ENCODE measurements at regions not wholly inside any gene's neighbourhood (a gene's known extent, or its start where the extent isn't known, plus 50 kb on each side); places are given as distances from the start of the nearest gene placed in this dataset.
"Not testable (repeated sequence)": the region's sequence is repeated elsewhere in the genome, so short reads cannot be mapped to it uniquely, and the experiment has no call there.

- peak; percentile 29 for FAIRE-seq
- TF ChIP-seq, protein P1, sequence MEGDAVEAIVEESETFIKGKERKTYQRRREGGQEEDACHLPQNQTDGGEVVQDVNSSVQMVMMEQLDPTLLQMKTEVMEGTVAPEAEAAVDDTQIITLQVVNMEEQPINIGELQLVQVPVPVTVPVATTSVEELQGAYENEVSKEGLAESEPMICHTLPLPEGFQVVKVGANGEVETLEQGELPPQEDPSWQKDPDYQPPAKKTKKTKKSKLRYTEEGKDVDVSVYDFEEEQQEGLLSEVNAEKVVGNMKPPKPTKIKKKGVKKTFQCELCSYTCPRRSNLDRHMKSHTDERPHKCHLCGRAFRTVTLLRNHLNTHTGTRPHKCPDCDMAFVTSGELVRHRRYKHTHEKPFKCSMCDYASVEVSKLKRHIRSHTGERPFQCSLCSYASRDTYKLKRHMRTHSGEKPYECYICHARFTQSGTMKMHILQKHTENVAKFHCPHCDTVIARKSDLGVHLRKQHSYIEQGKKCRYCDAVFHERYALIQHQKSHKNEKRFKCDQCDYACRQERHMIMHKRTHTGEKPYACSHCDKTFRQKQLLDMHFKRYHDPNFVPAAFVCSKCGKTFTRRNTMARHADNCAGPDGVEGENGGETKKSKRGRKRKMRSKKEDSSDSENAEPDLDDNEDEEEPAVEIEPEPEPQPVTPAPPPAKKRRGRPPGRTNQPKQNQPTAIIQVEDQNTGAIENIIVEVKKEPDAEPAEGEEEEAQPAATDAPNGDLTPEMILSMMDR (IDR thresholded peaks at IDR 0.05; ENCODE audit: insufficient read depth, missing control alignments) = no peak
- DNase-seq (ENCODE audit: insufficient read length, low spot score) = no peak
Measured at GRCh38 chr10:14431868-14432267, 101.1 kb upstream of the FRMD4A start.

- no peak for DNase-seq (ENCODE audit: insufficient read length, low spot score)
- TF ChIP-seq, protein P1 (IDR thresholded peaks at IDR 0.05; ENCODE audit: insufficient read depth, missing control alignments) = no peak
- FAIRE-seq = no peak
Measured at GRCh38 chr10:14429043-14429700, 98.4 kb upstream of the FRMD4A start.

- TF ChIP-seq, protein P1 (IDR thresholded peaks at IDR 0.05; ENCODE audit: insufficient read depth, missing control alignments) = no peak
- no peak for FAIRE-seq
- DNase-seq (ENCODE audit: insufficient read length, low spot score) = no peak
Measured at GRCh38 chr10:14425034-14425433, 94.3 kb upstream of the FRMD4A start.

DNA sequence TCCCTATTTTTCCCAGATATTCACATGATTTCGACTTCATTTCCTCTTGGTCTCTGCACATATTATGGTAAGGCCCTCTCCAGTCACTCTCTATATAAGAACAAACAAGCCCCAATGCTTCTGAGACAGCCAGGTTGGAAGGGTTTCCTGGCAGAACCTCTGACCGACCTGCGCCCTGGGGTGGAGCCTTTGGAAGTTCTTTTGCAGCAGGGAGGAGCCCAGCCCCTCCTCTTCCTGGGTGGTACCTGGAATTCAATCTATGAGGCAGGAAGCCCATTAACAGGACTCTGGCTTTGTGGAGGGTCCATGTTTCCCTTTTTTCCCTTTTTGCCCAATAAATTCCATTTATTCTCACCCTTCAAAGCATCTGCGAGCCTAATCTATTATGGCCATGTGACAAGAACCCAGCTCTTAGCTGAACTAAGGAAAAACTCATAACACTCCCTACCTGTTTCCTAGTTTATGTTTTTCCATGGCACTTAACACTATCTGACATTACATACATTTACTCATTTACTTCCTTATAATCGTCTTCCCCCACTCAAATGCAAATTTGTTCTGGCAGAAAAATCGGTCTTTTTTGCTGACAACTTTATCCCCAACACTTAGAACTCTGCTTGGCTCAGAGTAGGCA, 92.5 kb upstream of the FRMD4A start:
- TF ChIP-seq, protein P1 (IDR thresholded peaks at IDR 0.05; ENCODE audit: insufficient read depth, missing control alignments) = no peak
- DNase-seq (ENCODE audit: insufficient read length, low spot score) (no peak), FAIRE-seq (no peak)

DNA sequence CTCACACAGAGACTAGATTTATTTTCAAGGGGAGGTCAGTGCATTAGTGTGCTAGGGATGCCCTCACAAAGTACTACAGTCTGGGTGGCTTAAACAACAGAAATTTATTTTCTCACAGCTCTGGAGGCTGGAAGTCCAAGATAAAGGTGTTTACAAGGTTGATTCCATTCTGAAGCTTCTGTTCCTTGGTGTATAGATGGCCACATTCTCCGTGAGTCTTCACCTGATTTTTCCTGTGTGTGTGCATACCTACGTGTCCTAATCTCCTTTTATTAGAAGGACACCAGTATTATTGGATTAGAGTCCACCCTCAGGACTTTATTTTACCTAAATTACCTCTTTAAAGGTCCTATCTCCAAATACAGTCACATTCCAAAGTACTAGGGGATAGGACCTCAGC, 91.7 kb upstream of the FRMD4A start:
- TF ChIP-seq, protein P1 (IDR thresholded peaks at IDR 0.05; ENCODE audit: insufficient read depth, missing control alignments) = no peak
- FAIRE-seq (no peak), DNase-seq (ENCODE audit: insufficient read length, low spot score) (no peak)

DNA sequence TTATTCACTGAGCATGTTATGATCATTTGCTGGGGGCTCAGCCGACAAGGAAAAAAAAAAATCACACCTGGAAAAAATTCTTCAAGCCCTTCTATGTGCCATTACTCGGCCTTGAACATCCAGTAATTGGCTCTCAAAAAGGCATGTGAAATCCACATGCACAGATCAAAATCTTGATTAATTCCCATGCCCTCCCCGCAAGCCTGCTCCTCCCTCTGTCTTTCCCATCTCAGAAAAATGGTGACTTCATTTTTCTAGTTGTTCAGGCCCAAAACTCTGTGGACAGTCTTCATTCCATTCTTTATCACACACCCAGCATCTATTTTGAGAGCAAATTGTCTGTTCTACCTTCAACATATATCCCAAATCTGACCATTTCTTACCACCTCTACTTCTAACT, 91.2 kb upstream of the FRMD4A start:
- TF ChIP-seq, protein P1 (IDR thresholded peaks at IDR 0.05; ENCODE audit: insufficient read depth, missing control alignments) = no peak
- FAIRE-seq (no peak), DNase-seq (ENCODE audit: insufficient read length, low spot score) (no peak)

GRCh38 chr10:14417336-14417735, 86.6 kb upstream of the FRMD4A start:
- not testable (repeated sequence) for FAIRE-seq; DNase-seq (ENCODE audit: insufficient read length, low spot score)
